HG02623 (cell line): ENCODE measurements at regions not wholly inside any gene's neighbourhood (a gene's known extent, or its start where the extent isn't known, plus 50 kb on each side); places are given as distances from the start of the nearest gene placed in this dataset.

Experiments
- ATAC-seq: cut with Tn5 transposase; IDR thresholded peaks from one replicate; pipeline ENCODE4 v1.9.1; 2021; ENCODE audit warnings: moderate library complexity; ENCODE audit not compliant: unreplicated experiment

DNA sequence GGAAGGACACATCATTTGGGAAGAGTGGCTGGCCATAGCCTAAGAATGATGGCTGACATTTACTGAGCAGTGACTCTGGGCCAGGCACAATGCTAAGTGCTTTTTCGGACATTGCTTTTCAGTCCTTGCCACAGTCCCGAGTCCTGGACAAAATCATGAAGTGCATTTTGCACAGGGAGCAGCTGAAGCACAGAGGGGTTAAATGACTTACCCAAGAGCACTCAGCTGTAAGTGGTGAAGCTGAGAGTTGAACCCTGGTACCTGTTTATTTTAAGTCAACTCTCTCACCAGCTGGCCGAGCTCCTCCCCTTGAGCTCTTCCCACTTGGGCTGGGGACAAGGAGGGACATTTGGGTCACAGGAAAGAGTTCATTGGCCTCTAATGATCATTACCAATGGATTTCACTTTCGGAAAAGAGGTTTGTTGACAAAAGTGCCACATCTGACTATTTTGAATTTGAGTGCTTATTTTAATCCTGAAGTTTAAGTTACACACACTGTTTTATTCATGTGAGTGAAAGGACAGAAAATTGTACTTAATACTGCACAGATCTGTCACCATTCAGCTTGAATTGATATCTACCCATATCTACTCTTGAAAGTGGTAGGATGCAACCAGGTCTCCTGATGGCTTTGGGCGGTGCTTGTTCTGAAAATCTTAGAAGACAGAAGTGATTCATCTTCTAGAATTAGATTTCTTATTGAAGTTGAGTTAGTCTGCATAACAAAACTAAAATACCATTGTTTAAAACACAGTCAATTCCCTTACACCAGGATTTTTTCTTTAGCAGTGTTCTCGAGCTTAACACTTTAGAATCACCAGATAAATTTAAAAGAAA is 368.7 kb upstream of the PROK2 start:
- no peak for ATAC-seq

DNA sequence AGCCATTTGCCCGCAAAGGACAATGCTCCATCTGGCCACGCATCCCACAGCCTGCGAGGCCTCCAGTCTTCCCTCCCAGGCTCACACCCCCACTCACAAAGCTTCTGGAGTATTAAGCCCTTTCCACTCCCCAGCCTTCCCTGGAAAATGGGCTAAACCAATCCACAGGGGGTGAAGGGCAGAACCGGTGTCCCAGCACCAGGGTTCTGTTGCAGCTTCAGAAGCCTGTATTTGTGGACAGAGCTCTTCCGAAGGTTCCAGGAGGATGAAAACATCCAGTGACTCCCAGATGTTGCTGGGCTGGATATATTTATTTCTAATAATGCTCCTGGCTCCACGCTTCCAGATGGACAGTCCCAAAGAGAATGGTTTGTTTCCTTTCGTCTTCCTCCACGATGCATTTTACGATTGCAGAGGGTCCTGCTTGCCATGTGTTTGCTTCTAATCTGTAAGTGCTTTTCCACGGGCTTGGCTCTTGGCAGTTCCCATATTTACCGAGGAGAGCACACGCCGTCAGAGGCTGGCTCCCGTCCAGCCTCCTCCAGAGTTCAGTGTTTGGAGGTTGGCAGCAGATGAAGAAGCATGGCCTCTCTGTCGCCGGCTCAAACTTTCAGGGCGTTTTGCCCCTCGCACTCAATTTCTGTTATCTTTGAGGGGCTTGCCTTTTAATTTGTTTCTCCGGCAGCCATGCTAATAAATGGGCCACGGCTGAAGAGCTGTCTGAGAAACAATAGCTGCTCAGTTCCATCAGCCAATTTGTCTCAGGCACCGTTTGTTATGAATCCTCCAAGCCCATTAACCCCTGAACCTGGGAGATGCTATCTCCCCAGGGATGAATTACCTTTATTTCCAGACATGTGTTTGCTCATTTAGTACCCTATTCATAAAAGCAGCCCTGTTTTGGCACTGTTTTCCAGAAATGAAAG is 367.9 kb upstream of the PROK2 start:
- ATAC-seq: no peak

GRCh38 chr3:72151465-72152238 is 366.7 kb upstream of the PROK2 start:
- ATAC-seq: no peak

GRCh38 chr3:72150634-72151412 is 365.9 kb upstream of the PROK2 start:
- no peak for ATAC-seq

DNA sequence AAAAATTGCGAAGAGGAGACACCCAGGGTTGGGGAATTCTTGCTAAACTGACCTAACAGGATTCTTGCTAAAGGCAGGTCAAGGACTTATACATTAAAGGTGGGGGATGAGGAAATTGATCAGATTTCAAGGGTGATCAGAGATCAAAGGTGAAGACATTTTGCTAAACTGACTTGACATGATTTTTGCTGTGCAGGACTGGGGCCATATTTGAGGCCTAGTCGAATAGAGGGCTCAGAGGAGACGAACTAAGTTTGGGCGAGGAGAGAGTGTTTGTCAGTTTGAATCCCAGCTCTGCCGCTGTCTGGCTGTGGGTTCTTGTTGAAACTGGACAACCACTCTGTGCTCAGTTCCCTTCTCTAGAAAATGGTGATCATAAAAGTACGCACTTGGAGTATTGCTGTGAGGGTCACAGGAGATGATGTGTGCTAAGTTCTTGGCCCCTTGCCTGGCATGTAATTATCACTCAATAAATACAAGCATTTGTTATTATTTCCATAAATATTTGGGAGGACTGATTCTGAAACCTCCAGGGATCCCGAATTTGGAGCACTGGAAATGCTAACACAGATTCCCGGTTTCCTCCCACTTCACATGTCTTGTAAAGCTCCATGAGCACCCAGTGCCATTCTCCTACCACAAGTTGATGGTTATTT is 364.8 kb upstream of the PROK2 start:
- ATAC-seq: no peak

- ATAC-seq: no peak
Measured at GRCh38 chr3:72147600-72147999, 362.7 kb upstream of the PROK2 start.

- ATAC-seq: no peak
Measured at GRCh38 chr3:72145506-72146380, 360.8 kb upstream of the PROK2 start.

GRCh38 chr3:72144773-72145505 is 360.0 kb upstream of the PROK2 start:
- ATAC-seq: peak; percentile 60

DNA sequence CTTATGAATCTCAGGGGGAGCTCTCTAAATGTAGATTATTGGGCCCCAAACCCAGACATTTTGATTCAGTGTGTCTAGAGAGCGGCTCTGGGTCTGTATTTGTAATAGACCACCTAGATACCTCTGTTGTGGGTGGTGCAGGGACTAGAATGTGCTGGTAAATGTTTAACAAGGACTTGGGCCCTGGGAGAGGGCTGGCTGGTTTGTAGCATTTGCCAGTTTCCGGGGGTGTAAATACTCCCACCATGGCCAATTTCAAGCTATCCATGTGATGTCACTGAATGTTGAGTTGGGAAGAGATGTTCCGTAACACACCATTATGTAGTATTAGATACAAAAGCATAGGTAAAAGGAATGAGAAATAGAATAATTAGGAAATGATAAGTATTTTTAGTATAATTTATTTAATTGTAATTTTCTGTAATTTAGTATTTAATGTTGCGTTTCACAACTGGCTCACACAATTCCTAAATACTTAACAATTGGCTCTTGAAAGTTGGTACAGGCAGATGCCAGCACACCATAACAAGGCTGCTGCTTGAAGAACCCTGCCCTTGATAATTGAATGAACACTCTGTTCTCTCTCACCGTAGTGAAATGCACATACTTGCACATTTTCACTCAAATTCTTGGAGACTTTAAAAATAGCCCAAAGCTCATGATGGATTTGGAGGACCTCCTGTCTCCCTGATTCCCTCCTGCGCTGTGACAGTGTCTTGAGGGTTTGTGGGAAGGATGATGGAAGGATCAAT is 359.2 kb upstream of the PROK2 start:
- no peak for ATAC-seq

- ATAC-seq: no peak
Measured at GRCh38 chr3:72143322-72143721, 358.4 kb upstream of the PROK2 start.

DNA sequence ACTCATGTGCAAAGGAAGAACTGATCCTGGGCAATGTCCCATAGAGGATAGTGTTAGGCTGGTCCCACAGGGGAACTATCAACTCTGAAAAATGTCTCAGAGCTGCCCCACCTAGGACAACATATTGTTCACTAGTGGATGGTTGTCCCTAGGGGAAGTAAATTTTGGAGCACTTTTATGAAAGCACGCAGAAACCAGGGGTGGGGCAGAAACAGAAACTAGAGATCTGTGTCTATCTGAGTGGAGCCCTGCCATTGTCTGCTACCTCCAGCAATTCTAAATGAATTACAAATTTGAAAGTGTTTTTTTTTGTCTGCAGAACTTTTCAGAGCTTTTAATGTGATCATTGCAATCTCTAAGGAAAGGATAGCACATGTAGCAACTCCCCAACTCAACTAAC is 357.1 kb upstream of the PROK2 start:
- ATAC-seq: no peak

DNA sequence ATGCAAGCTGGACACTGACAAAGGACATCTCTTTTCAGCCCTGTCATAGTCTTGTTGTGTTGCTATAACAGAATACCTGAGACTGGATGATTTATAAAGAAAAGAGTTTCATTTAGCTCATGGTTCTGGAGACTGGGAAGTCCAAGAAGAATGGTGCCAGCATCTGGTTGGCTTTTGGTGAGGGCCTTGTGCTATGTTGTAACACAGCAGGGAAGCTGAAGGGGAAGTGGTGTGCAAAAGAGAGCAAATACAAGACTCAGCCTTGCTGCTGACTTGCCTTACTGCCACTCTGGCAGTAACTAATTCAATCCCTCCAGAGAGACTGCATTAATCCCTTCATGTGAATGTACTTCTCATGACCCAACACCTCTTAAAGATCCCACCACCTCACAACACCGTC is 356.3 kb upstream of the PROK2 start:
- ATAC-seq: no peak

GRCh38 chr3:72139316-72139715 is 354.4 kb upstream of the PROK2 start:
- no peak for ATAC-seq

DNA sequence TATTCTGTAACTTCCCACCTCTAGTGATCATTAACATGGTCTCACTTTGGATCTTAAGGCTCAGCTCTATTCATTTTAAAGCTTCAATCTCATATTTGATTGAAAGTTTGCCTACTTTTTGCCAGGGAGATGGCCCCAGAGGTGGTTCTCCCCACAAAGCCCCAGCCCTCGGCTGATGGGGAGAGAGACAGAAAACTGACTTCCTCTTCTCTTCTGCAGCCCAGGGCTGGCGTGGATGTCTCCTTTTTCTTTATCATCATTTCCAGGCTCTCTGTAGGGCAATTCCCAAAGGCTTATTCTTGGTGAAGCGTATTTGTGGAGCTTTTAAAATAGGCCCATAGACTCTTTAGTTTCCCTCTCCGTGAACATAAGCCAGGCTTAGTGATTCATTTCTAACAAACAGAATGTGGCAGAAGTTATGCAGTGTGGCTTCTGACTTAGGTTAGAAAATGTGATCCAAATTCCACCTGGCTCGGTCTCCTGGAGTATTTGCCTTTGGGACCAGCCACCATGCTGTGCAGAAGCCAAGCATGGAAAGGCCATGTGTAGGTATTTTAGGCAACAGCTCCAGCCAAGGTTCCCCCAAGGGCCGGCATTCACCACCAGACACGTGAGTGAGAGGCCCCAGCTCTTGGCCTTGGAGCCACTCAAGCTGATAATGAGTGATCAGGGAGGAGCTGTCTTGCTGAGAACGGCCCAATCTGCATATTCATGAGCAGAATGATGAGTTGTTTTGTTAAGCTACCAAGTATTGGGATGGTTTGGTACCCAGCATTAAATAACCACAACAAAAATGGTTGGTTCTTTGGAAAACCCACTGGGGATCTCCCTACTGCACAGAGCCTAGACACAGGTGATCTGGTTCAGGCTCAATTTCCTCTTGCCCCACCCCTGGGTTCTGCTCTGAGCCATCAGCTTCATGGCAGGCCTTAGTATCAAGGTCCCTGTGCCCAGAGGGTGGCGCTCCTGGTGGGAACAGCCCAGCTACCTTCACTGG is 353.2 kb upstream of the PROK2 start:
- no peak for ATAC-seq

DNA sequence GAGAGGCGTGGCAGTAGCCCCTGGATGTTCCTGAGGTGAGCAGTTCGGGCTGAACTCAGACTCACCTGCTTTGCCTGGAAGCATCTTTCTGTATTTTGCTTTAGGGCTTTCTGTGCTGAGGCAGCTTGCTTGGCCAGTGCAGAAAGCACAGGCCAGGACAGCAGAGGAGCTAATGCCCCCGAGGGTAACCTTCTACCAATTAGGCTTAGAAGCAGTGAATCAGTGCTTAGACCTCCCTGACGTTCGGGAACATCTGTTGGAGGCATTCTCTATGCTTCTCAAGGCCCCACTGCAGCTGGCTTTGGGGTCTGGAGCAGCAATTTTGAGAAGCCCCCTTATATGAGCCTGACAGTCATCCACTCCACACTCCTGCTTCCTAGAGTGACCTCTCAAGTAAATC is 350.7 kb upstream of the PROK2 start:
- no peak for ATAC-seq

GRCh38 chr3:72134989-72135451 is 350.1 kb upstream of the PROK2 start:
- no peak for ATAC-seq
